MM.1S (cell line): ENCODE measurements at regions not wholly inside any gene's neighbourhood (a gene's known extent, or its start where the extent isn't known, plus 50 kb on each side); places are given as distances from the start of the nearest gene placed in this dataset.

Experiments used
- DNase-seq: peaks from one replicate; pipeline ENCODE4 v3.0.0-alpha.2; 2015
- H2AFZ ChIP-seq: fragments of 300-600 bp; sonication (generic); 2 replicates; pipeline ENCODE4 v1.6.0; 2016; ENCODE audit warnings: antibody characterized with exemption, low read length
- H3F3A ChIP-seq: fragments of 300-600 bp; sonication (generic); 2 replicates; pipeline ENCODE4 v1.6.1; 2016; ENCODE audit warnings: mild to moderate bottlenecking, antibody characterized with exemption, low read length, moderate library complexity, mixed read lengths; ENCODE audit not compliant: insufficient read depth
- H3K27ac ChIP-seq: fragments of 300-600 bp; sonication (generic); 2 replicates; pipeline ENCODE4 v1.5.1; 2016; ENCODE audit warnings: mild to moderate bottlenecking, low read length
- H3K27me3 ChIP-seq: fragments of 300-600 bp; sonication (generic); replicated peaks from 2 replicates; pipeline ENCODE4 v1.6.0; 2016; ENCODE audit warnings: low read length; ENCODE audit not compliant: insufficient read depth
- H3K36me3 ChIP-seq: fragments of 300-600 bp; sonication (generic); replicated peaks from 2 replicates; pipeline ENCODE4 v1.6.1; 2016; ENCODE audit warnings: mild to moderate bottlenecking, low read length, mixed read lengths; ENCODE audit not compliant: insufficient read depth
- H3K4me1 ChIP-seq: fragments of 300-600 bp; sonication (generic); 2 replicates; pipeline ENCODE4 v1.6.1; 2016; ENCODE audit warnings: low read length, mixed read lengths
- H3K4me2 ChIP-seq: fragments of 300-600 bp; sonication (generic); 2 replicates; pipeline ENCODE4 v1.6.0; 2016; ENCODE audit warnings: low read depth, low read length
- H3K4me3 ChIP-seq: fragments of 300-600 bp; sonication (generic); 2 replicates; pipeline ENCODE4 v1.5.1; 2016; ENCODE audit warnings: low read length, mixed read lengths
- H3K79me2 ChIP-seq: fragments of 300-600 bp; sonication (generic); 2 replicates; pipeline ENCODE4 v1.6.1; 2016; ENCODE audit warnings: mixed run types, low read length, mixed read lengths
- H3K9ac ChIP-seq: fragments of 300-600 bp; sonication (generic); 2 replicates; pipeline ENCODE4 v1.6.1; 2016; ENCODE audit warnings: low read length, mixed read lengths
- H3K9me2 ChIP-seq: fragments of 300-600 bp; sonication (generic); replicated peaks from 2 replicates; pipeline ENCODE4 v1.6.1; 2016; ENCODE audit warnings: mild to moderate bottlenecking, low read length, mixed read lengths; ENCODE audit not compliant: insufficient read depth
- H3K9me3 ChIP-seq: fragments of 300-600 bp; sonication (generic); replicated peaks from 2 replicates; pipeline ENCODE4 v1.6.1; 2016; ENCODE audit warnings: mild to moderate bottlenecking, low read length, mixed read lengths; ENCODE audit not compliant: insufficient read depth
- H4K20me1 ChIP-seq: fragments of 300-600 bp; sonication (generic); 2 replicates; pipeline ENCODE4 v1.6.1; 2016; ENCODE audit warnings: mild to moderate bottlenecking, low read length, moderate library complexity, mixed read lengths; ENCODE audit not compliant: insufficient read depth
- EZH2 ChIP-seq: fragments of 300-600 bp; sonication (generic); optimal IDR thresholded peaks from 2 replicates; pipeline ENCODE3; 2017; ENCODE audit warnings: low read depth, mild to moderate bottlenecking, antibody characterized with exemption, low read length, mixed read lengths
- EZH2phosphoT487 ChIP-seq: fragments of 300-600 bp; sonication (generic); IDR thresholded peaks from 2 replicates; pipeline ENCODE4 v1.6.1; 2018; ENCODE audit warnings: antibody characterized with exemption, low read length
- TF ChIP-seq, protein P1 (sequence below): fragments of 300-600 bp; sonication (generic); IDR thresholded peaks from 2 replicates; pipeline ENCODE4 v1.5.1; 2016; ENCODE audit warnings: antibody characterized with exemption, low read length, mixed read lengths

DNA sequence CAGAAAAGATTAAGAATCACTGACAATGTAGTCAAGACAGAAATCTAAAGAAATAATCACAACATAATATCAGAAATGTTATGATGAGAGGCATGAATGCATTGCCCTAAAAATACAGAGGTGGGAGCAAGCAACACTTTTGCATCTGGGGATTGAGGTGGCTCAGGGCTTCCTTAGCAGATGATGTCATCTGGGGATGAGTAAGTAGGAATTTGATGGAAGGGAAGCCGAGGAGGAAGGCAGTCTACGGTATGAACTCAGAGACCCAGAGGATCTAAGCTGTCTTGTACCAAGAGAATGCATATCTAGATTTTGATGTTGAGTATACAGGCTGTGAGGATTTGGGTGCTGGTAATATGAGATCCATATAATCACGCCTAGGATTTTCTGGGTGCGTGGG lies 193.0 kb upstream of the SNX19 start:
- Histone ChIP-seq H3K4me1 (no peaks in the 10 kb centered on the region), H4K20me1 (no peaks in the 10 kb centered on the region), H3K79me2 (no peaks in the 10 kb centered on the region), H3K9me3 (no peaks in the 10 kb centered on the region), H3K9ac (no peak overlapping the region), H3F3A (no peaks in the 10 kb centered on the region), H3K27me3 (no peaks in the 10 kb centered on the region), H3K27ac (no peak overlapping the region), H3K9me2 (no peaks in the 10 kb centered on the region), H3K4me3 (no peak overlapping the region), H3K4me2 (no peak overlapping the region), H3K36me3 (no peaks in the 10 kb centered on the region), H2AFZ (no peak overlapping the region)
- TF ChIP-seq, protein P1, sequence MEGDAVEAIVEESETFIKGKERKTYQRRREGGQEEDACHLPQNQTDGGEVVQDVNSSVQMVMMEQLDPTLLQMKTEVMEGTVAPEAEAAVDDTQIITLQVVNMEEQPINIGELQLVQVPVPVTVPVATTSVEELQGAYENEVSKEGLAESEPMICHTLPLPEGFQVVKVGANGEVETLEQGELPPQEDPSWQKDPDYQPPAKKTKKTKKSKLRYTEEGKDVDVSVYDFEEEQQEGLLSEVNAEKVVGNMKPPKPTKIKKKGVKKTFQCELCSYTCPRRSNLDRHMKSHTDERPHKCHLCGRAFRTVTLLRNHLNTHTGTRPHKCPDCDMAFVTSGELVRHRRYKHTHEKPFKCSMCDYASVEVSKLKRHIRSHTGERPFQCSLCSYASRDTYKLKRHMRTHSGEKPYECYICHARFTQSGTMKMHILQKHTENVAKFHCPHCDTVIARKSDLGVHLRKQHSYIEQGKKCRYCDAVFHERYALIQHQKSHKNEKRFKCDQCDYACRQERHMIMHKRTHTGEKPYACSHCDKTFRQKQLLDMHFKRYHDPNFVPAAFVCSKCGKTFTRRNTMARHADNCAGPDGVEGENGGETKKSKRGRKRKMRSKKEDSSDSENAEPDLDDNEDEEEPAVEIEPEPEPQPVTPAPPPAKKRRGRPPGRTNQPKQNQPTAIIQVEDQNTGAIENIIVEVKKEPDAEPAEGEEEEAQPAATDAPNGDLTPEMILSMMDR: no peak
- TF ChIP-seq EZH2: no peak
- TF ChIP-seq EZH2phosphoT487: no peak
- no peak for DNase-seq

DNA sequence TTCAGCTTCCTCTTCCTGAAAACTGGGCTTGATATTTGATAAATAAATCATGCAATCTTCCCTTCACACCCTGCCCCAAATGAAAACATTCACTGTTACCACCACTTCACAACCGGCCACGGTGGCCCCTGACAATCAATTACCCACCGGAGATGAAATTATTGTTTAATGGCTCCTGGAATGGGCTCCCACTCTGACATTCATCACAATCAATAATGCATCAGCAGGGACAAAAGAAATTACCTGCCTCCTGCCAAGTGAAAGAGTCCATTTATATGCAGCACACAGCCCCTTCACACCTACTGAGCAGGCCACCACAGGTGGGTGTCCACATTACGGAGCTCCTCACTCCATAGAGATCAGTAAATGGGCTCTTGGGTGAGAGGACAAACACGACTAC lies 193.5 kb upstream of the SNX19 start:
- no peaks in the 10 kb centered on the region for H3K27me3 ChIP-seq
- H3F3A ChIP-seq: no peaks in the 10 kb centered on the region
- no peak overlapping the region for H3K4me3 ChIP-seq
- no peaks in the 10 kb centered on the region for H3K36me3 ChIP-seq
- TF ChIP-seq EZH2 (no peak), EZH2phosphoT487 (no peak)
- TF ChIP-seq, protein P1: no peak
- no peak for DNase-seq
- no peak overlapping the region for H2AFZ ChIP-seq
- no peak overlapping the region for H3K9ac ChIP-seq
- no peaks in the 10 kb centered on the region for H3K4me1 ChIP-seq
- no peaks in the 10 kb centered on the region for H3K79me2 ChIP-seq
- no peaks in the 10 kb centered on the region for H4K20me1 ChIP-seq
- no peaks in the 10 kb centered on the region for H3K9me3 ChIP-seq
- H3K4me2 ChIP-seq: no peak overlapping the region
- no peaks in the 10 kb centered on the region for H3K9me2 ChIP-seq
- no peak overlapping the region for H3K27ac ChIP-seq

DNA sequence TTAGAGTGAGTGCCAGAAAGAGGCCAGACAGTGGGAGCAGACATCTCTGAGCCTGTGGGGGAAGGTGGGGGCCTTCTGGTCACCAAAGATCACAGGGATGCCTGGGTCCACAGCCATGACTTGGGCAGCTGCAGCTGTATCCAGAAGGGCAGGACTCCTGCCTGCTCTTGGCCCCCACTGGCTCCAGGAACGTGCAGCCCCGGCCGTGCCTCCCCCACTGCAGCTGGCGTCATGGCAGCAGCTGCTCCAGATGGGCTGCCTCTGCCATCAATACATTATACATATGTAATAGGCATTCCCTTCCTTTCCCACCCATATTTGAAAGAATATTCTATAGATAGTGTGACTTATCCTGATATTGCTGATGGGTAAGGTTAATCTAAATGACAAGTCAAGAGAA lies 195.5 kb upstream of the SNX19 start:
- no peaks in the 10 kb centered on the region for H3F3A ChIP-seq
- no peaks in the 10 kb centered on the region for H3K4me1 ChIP-seq
- H3K9ac ChIP-seq: no peak overlapping the region
- H3K9me3 ChIP-seq: no peaks in the 10 kb centered on the region
- TF ChIP-seq, protein P1: no peak
- TF ChIP-seq EZH2phosphoT487 (no peak), EZH2 (no peak)
- no peak overlapping the region for H3K4me3 ChIP-seq
- H3K79me2 ChIP-seq: no peaks in the 10 kb centered on the region
- H3K27me3 ChIP-seq: no peaks in the 10 kb centered on the region
- no peak overlapping the region for H2AFZ ChIP-seq
- no peak overlapping the region for H3K27ac ChIP-seq
- no peak for DNase-seq
- no peaks in the 10 kb centered on the region for H4K20me1 ChIP-seq
- H3K4me2 ChIP-seq: no peak overlapping the region
- no peaks in the 10 kb centered on the region for H3K9me2 ChIP-seq
- no peaks in the 10 kb centered on the region for H3K36me3 ChIP-seq
